Stimulated activated CD4-positive, alpha-beta T cell treated with anti-CD3 and anti-CD28 coated beads, Interleukin-15, amount 100 ng/mL, for 48 hours (primary cell): ENCODE measurements at regions not wholly inside any gene's neighbourhood (a gene's known extent, or its start where the extent isn't known, plus 50 kb on each side); places are given as distances from the start of the nearest gene placed in this dataset.
"Not testable (repeated sequence)": the region's sequence is repeated elsewhere in the genome, so short reads cannot be mapped to it uniquely, and the experiment has no call there.

Source experiments
- DNase-seq, 2 donors: peaks; one replicate each; pipeline ENCODE4 v3.0.0-alpha.2; 2020; ENCODE audit warnings: low read depth in 2 of 2

DNA sequence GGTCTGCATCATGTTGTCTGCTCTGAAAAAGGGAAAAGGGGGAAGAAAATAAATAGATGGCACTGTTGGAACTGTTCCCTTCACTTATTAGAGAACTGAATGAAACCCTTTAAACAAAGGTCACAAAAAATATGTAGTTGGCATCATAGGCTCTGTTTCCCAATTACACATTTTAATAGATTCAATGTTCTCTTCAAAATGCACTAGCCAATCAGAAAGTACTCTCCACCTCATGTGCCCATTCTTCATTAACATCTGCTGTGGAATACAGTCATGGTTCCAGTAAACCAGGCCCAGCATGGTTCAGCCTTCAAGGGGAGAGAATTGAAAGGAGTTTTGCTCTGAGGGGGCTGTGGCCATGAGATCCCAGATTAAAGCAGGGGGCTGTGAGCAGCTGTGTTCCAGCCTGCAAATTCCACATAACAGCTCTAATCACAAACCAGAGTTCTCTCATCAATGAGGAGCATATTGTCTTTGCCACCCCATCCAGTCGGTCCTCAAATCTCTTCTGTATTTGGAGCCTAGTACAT is 165.9 kb upstream of the CREB1 start:
- no peak for DNase-seq

DNA sequence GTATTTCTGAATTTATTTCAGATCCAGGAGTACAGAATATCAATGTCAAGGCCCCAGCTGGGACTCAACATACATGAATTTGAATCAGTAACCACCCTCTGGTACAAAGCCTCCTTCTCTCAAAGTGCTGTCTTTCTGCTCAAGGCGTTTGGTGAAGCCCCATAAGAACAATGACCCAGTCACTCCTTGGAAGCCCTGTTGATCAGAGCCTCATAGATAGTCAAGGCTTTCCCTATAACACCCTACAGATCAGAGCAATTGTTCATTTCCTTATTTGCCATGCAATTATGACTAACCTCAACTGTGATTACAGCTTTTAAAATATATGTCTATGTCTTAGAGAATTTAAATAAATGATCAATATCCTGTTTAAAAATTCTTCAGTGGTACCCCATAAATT is 159.1 kb upstream of the CREB1 start:
- DNase-seq: no peak

DNA sequence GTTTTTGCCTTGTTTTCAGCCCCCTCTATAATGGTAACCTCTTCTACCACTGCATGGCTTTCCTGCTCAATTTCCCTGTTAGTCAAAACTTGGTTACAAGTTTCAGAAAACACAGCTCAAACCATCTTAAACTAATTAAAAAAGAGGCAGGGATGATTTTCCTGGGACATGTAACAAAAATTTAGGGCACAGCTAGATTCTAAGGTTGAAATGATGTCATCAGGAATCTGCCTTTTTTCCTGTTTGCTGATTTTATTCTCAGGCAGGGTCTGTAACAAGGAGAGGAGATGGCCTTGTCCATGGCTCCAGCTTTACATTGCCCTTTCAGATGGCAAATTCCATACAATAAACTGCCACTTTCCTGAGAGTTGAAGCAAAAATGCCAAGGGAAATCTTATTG is 157.9 kb upstream of the CREB1 start:
- no peak for DNase-seq

DNA sequence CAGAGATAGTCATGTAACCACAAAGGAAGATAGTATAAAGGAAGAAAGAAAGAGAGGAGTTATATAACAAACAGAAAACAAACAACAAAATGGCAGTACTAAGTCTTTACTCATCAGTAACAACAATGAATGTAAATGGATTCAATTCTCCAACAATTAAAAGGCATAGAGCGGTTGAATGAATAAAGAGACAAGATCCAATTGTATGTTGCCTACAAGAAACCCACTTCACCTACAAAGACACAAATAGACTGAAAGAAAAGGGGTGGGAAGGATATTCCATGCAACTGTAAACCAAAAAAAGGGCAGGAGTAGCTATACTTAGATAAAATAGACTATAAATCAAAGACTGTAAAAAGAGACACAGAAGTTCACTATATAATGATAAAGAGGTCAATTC is 157.3 kb upstream of the CREB1 start:
- DNase-seq: no peak

DNA sequence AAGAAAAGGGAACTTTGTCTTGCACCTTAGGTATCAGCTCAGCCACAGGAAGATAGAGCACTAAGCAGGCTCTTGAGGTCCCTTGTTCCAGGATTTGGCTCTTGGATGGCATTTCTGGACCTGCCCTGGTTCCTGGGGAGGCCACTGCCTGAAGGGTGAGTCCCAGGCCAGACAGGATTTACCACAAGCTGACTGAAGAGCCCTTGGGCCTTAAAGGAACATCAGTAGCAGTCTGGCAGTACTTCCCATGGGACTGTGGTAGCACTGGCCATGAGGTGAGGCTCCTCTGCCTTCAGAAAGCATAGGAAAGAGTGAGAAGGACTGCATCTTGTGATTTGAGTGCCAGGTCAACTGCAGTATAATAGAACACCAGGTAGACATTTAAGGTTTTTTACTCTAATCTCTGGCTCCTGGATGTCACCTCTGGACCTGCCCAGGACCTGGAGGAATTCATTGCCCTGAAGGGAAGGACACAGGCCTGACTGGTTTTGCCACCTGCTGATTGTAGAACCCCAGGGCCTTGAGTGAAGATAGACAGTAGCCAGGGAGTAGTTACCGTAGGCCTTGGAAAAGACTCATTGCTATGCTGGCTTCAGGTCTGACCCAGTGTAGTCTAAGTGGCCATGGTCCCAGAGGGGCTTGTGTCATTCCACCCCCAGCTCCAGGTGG is 154.4 kb upstream of the CREB1 start:
- no peak for DNase-seq

DNA sequence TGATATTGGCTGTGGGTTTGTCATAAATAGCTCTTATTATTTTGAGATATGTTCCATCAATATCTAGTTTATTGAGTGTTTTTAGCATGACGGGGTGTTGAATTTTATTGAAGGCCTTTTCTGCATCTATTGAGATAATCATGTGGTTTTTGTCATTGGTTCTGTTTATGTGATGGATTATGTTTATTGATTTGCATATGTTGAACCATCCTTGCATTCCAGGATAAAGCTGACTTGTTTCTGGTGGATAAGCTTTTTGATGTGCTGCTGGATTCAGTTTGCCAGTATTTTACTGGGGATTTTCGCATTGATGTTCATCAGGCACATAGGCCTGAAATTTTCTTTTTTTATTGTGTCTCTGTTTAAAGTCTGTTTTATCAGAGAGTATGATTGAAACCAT is 151.1 kb upstream of the CREB1 start:
- not testable (repeated sequence) for DNase-seq

DNA sequence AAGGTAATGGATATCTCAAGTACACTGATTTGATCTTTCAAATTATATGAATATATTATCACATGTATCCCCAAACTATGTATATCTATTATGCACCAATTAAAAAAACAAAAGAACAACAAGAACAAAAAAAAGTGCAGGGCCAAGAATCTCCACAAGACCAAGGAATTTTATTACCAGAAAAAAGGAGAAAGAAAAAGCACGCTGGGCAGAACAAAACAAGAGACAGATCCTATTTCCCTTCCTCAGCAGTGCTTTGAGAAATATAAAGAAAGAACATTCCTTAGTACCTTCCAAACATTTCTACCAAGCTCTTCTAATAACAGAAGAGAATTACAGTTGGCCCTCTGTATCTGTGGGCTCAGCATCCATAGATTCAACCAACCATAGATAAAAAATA is 144.7 kb upstream of the CREB1 start:
- DNase-seq: no peak

DNA sequence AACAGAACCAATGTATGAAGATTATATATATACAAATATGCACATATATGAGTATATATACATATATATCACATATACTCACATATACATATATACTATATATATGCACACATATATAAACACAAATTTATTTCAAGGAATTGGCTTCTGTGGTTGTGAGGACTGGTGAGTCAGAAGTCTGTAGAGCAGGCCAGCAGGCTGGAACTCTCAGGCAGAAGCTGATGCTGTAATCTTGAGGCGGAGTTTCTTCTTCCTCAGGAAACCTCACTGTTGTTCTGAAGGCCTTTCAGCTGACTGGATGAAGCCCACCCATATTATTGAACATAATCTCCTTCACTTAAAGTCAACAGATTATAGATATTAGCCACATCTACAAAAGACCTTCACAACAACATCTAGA is 143.9 kb upstream of the CREB1 start:
- no peak for DNase-seq

DNA sequence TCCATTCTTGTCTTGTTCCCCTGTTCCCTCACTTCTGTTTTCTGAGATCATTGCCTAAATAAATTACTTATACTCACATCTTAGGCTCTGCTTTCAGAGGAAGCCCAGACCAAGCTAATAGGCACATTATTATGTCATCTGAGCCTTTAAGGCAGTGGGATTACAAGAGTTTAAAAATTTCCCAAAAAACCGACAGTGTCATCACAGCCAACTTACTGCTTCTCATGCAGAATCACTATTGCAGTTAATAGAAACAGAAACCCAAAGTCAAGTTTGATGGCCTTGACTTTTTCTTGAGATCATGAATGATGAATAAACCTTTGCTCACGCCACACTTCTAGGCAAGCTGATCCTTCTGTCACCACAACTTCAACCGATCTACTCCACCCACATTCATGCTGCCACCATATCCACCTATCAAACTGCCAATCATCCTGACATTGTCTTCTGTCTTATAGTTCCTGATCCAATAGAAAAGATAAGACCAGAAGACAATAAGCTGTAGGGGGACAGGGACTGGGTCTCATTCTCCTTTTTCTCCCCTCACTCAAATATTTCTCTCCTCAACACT is 142.7 kb upstream of the CREB1 start:
- DNase-seq: no peak

DNA sequence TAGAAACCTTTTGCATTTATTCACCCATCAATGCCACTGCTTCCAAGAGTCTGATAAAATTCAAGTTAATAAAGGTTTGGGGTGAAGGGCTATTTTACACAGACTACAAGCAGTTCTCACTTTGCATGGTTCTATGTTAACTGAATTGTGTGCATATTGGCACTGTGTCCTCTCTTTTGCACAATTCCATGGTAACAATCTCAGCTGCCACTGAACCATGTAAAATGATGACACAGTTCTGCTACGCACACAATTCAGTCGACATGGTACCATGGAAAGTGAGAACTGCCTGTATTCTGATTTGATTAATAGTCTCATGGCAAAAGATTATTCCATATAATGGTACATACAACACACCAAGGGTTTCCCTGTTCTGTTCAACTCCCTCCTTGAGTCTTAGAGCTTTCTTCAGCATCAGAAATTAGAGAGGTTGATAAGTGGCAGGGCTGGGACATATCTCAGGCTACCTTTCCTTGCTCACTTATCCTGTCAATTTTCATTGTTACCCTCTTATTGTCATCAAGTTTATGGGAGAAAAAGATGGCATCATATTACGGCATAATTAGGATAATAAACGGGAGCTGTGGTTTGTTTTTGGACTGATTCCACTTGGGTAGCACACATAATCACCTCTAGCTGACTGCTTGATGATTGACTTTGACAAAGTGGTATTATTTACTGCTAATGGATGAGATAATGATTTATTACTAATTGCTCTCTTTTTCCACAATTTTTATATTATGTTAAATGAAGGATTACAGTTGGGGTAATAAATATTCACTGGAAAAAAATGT is 139.3 kb upstream of the CREB1 start:
- DNase-seq: no peak

DNA sequence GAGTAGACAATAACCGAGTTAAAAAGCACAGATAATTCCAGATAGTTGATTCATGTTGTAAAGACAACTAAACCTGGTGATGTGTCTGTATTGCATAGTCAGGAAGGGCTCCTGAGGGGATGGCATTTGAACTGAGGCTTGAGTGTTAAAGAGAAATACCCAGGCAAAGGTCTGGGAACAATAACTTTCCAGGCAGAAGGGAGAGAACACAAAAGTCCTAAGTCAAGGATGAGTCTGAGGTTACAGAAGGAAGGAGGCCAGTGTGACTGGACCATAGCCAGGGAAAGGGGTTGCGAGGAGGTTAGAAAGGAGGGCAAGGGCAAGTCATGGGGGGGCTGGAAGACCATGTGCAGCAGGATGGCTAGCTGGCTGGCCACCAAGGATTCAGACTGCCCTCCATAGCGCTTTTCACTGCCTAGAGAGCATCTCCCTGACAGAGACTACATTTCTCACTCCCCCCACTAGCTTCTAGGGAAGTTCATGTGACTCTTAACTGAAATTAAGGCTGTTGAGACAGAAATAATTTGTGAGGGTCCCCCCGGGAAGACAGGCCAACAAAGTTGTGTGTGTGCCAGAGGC is 135.5 kb upstream of the CREB1 start:
- DNase-seq: no peak

DNA sequence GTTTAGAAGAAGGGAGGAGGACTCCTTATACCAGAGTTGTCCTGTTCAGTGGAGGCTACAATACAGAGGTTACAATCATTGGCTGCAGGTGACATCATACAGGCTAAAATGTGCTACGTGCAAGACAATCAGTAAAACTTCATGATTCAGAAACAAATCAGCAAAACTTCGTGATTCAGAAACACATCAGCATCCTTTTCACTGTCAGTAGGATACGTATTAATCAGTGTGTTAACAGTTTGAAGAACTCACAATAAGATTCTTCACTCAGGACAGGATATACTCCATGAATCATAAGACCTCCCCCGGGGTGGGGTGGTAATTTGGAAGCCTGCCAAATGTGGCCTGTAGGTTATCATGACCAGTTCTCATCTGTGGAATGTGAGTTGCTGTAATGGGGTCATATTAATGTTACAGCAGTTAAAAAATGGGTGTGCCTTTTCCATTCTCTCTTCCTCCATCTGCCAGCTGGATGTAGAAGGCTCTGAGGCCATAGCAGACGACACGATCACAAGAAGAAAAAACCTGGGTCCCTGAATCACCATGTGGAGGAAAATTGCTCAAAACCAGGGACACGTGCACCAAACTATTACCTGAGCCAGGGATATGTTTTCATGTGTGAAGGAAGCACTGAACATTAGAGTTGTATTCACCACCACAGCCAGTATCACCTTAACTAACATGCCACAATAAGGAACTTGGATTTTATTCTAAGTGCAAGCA is 134.8 kb upstream of the CREB1 start:
- peak; percentile 59 to 70 for DNase-seq

DNA sequence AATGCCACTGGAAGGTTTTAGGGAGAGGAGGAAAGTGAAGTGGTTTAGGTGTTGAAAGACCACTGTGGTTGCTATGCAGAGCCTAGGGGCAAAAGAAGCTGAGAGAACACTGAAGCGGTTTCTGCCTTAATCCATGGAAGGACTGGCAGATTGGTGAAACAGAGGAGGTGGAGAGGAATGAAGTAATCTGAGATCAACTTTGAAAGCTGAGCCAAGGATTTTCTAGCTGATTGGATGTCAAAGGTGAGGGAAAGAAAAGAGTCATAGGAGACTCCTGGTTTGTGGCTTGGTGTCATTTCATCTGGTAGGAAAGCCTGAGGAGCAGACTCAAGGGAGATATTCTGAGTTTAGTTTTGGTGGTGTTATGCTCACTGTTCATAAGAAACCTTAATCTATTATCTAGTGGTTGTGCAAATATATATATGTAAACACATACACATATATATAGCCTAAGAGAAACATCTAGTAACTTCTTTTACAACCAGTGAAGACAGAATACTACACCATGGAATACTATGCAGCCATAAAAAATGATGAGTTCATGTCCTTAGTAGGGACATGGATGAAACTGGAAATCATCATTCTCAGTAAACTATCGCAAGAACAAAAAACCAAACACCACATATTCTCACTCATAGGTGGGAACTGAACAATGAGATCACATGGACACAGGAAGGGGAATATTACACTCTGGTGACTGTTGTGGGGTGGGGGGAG is 134.1 kb upstream of the CREB1 start:
- no peak for DNase-seq

DNA sequence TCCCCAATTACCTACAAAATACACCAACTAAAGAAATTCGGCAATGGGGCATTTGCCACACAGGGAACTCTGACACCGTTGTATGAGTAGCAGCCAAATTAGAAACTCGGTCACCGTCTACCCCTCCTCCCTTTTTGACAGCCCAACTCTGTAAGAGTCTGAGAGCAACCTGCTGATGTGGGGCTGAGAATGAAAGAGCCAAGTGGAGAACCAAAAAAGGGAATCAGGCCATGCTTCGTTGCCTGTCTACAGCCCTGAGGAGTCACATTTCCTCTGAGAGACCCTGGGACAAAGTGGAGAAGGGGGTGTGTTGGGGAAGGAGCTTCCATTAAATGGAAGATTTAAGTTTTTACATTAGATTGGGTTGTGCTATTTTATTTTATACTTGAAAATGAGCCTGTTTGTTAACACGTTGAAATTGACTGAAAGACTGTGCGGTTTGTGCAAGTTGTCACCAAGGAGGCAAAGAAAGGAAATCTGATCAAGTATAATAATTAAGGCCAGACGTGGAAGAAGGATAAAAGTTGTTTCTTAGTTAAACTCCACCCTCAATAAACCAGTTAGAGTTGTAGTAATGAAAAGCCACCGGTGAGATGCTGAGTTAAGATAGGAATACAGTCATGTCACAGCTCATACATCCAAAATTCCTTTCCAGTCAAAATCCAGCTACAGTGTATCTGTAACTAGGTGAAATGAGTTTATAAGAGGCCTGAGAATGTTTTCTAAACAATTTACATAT is 131.7 kb upstream of the CREB1 start:
- DNase-seq: no peak

DNA sequence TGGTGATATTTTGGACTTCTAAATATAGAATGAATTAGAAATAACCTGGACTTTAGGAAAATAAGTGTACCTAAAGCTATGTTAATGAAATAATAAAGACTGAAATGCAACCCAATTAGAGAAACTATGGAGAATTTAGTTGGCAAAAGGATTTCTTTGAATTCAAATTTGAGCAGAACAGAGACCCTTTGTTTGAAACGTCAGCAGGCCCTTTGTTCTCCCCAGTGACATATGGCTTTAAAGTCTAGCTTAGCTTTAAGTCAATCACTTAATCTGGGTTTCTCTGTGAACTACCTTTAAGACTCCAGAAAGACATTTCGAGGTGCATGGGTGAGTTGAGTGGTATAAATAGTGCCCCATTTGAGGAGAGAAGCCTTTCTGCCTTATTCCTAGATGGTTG is 130.5 kb upstream of the CREB1 start:
- DNase-seq: no peak

DNA sequence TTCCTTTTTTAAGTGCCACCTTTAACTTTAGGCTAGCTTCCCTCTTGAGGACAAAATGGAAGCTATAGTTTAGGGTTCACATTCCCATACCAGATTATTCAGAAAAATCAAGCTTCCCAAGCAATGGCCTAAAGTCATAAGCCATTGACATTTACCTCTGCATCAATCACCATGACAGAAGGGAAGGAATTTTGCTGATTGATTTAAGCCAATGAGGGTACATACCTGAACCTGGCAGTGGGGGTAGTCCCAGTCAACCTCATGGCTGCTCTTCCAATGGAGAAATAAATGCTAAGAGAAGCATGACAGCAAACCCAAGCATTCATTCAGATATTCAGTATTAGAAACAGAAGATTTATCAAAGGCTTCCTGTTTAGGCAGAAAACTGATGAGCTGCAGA is 128.4 kb upstream of the CREB1 start:
- DNase-seq: no peak

DNA sequence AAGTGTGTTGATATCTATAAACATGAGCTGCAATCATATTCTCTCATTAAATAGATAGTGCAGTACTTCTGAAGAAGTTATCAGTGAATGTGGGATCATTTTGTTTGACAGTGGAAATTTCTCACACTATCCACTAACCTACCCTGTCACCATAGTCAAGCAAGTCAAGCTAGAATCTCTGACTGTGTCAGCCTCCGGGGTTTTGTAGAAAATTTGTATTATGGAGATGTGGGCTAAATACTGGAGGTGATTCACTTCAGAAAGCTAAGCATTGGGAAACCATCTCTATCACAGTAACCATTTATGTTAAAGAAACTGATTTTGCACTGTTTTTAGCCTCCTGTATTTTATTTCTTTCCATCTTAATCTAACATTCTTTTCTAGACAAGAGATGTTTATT is 126.6 kb upstream of the CREB1 start:
- no peak for DNase-seq

DNA sequence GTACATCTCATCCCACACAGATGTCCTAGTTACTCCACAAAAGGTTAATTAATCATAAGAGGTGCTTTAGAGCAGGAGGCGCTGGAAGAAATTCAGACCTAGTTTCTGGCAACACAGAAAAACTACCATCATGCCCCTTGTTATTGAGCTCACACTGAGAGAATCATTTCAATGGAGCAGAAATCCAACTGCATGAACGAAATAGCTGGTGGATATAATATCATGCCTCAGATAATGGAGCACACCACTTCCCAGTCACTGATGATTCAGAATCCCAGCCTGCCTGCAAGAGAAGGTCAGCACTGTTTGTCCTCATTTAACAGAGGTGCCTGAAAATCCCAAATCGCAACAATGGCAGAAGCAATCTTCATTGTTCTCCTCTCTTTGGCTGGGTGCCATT is 125.8 kb upstream of the CREB1 start:
- DNase-seq: no peak

DNA sequence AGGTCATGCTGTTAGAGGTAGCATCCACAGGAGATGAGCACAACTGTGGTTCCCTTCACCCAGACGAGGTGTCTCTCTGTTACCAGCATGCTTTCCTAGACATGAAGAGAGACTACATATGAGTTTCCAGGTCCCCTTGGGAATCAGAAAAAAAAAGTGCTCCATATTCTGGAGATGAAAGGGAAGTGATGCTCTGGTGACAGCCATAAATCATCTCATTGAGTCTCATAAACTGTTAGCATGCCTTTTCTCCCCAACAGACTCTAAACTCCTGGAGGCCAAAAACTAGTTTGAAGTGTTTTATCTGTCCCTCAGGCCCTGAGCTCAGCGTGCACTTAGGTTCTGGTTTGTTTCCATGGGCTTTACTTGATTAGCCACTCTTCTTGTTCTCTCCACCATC is 124.6 kb upstream of the CREB1 start:
- DNase-seq: no peak

DNA sequence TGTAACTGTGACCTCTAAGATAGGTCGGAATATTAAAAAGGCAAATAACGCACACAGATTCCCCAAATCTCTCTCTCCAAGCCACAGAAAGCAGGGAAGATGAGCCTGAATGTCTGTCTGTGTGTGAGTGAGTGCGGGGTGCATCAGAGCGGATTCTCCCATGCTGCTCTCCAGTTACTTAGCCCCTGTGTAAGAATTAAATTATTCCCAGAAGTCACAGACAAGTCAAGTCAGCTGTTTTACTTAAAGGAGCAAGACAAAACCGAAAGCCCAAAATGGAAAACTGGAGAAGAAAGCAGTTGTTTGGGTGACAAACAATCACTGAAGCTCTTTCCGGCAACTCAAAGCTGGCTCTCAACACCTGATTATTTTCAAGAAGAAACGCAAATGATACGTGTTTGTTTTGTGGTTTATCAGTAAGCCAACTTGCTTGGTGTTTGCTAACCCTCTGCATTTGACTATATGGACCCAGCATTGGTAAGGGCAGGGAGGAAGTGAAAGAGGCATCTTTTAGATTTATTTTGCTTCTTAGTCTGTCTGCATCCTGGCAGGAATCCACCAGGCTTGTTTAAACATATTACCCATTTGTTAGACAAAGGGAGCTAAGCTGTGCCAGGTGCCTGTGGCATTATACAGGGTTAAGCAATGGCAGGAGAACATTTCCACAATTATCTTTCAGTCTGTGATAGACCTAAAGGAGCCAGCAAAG is 121.5 kb upstream of the CREB1 start:
- DNase-seq: no peak
